Tibial nerve (tissue), 4 donors: ENCODE measurements at regions not wholly inside any gene's neighbourhood (a gene's known extent, or its start where the extent isn't known, plus 50 kb on each side); places are given as distances from the start of the nearest gene placed in this dataset.
"Not testable (repeated sequence)": the region's sequence is repeated elsewhere in the genome, so short reads cannot be mapped to it uniquely, and the experiment has no call there.

Source experiments
- DNase-seq, 2 donors: peaks; one replicate each; pipeline ENCODE4 v3.0.0-alpha.2; 2019; ENCODE audit warnings: low spot score in 2 of 2
- H3K27ac ChIP-seq, 4 donors: fragments of 200-600 bp; sonication (generic) in 3 of 4; one replicate each; pipeline ENCODE4 v1.5.1; 2017 to 2019; ENCODE audit warnings: mild to moderate bottlenecking in 1 of 4
- H3K27me3 ChIP-seq, 2 donors: fragments of 200-600 bp; sonication (generic) in 1 of 2; one replicate each; pipeline versions ENCODE4 v1.5.1 to v1.6.0; 2017 to 2019
- H3K36me3 ChIP-seq, 3 donors: fragments of 200-600 bp; sonication (generic); one replicate each; pipeline ENCODE4 v1.5.1; 2018 to 2019
- H3K4me1 ChIP-seq, 4 donors: fragments of 200-600 bp; sonication (generic) in 3 of 4; one replicate each; pipeline ENCODE4 v1.5.1; 2017 to 2019
- H3K4me3 ChIP-seq, 4 donors: fragments of 200-600 bp; sonication (generic) in 3 of 4; one replicate each; pipeline ENCODE4 v1.5.1; 2017 to 2019; ENCODE audit warnings: mild to moderate bottlenecking in 1 of 4, moderate library complexity in 1 of 4
- H3K9me3 ChIP-seq, 4 donors: fragments of 200-600 bp; sonication (generic) in 3 of 4; one replicate each; pipeline ENCODE4 v1.5.1; 2017 to 2019
- EP300 ChIP-seq, 2 donors: sonication (generic); formaldehyde crosslinking; IDR thresholded peaks; one replicate each; pipeline ENCODE4 v1.6.1; 2017; ENCODE audit warnings: antibody characterized with exemption in 2 of 2, mild to moderate bottlenecking in 1 of 2
- POLR2A ChIP-seq, 2 donors: fragments of 450-650 bp; IDR thresholded peaks; one replicate each; pipeline ENCODE4 v1.6.1; 2017; ENCODE audit warnings: antibody characterized with exemption in 2 of 2, mild to moderate bottlenecking in 2 of 2, moderate library complexity in 2 of 2
- WGBS, 2 donors: methylation state at CpG; one replicate each; pipeline ENCODE4 v1.1.5; 2018; 5-methylcytosine and 5-hydroxymethylcytosine counted together
- TF ChIP-seq, protein P1 (sequence below), 5 experiments: fragments of 200-600 bp in 3 of 5; fragments of 450-650 bp in 2 of 5; sonication (generic) in 3 of 5; IDR thresholded peaks; one replicate each; pipeline ENCODE4 v1.5.1; 2016 to 2019; ENCODE audit warnings: antibody characterized with exemption in 5 of 5, mild to moderate bottlenecking in 3 of 5, moderate library complexity in 2 of 5

DNA sequence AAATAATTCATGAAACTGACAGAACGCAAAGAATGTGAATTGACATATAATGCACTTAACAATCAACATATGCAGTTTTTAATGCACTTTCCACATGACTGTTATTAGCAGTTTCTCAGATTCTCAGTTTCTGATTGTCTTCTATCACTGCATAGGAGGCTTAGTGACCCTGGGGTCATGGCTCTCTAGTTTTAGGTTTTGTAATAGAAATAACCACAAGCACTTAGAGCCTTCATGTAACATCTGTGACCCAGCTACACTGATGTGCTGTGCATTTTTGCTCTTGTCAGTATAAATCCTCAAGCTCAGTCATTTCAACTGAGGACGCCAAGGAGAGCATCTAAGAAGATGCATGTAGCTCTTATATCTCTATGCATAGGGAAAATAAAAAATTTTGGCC, 163.1 kb upstream of the IZUMO3 start:
- no peak for DNase-seq
- H3K4me1 ChIP-seq, result no peaks in the 10 kb centered on the region
- H3K4me3 ChIP-seq, result no peak overlapping the region
- 93 to 94% methylated on average over 2 of the region's 2 CpGs for WGBS, 2 donors
- H3K27ac ChIP-seq, result no peak overlapping the region
- H3K36me3 ChIP-seq, result no peaks in the 10 kb centered on the region
- H3K9me3 ChIP-seq, result no peaks in the 10 kb centered on the region
- no peaks in the 10 kb centered on the region for H3K27me3 ChIP-seq
- no peak for TF ChIP-seq EP300 (IDR thresholded peaks at IDR 0.05)
- TF ChIP-seq POLR2A (IDR thresholded peaks at IDR 0.05), result no peak
- TF ChIP-seq, protein P1, sequence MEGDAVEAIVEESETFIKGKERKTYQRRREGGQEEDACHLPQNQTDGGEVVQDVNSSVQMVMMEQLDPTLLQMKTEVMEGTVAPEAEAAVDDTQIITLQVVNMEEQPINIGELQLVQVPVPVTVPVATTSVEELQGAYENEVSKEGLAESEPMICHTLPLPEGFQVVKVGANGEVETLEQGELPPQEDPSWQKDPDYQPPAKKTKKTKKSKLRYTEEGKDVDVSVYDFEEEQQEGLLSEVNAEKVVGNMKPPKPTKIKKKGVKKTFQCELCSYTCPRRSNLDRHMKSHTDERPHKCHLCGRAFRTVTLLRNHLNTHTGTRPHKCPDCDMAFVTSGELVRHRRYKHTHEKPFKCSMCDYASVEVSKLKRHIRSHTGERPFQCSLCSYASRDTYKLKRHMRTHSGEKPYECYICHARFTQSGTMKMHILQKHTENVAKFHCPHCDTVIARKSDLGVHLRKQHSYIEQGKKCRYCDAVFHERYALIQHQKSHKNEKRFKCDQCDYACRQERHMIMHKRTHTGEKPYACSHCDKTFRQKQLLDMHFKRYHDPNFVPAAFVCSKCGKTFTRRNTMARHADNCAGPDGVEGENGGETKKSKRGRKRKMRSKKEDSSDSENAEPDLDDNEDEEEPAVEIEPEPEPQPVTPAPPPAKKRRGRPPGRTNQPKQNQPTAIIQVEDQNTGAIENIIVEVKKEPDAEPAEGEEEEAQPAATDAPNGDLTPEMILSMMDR (IDR thresholded peaks at IDR 0.05), result no peak

DNA sequence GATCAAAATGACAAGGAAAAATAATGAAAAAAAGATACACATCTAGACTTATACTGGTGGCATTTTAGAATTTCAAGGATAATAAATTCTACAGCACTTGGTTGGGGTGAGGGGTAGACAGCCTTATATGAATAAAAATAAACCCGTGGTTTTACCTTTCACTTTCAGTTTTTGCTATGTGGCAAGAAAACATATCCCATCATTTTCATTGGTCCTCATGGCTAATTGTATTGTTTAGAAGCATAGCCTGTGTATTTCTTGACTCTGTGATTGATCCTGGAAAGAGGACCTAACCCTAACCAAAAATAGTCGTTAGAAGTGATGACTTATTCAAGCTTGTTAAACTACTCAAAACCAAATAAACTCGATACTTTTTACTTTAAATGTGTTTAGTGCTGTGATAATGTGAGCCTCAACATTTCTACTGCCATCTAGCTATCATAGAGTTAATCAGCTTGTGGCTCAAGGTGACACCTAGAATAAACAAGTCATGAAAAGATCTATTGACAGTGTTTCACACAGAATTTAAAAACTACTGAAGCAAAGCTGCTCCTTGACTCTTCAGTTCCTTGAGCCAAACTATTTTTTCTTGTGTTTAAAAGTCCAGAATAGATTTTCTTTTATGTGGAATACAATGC, 153.3 kb upstream of the IZUMO3 start:
- no peak for DNase-seq
- no peaks in the 10 kb centered on the region for H3K27me3 ChIP-seq
- TF ChIP-seq, protein P1 (IDR thresholded peaks at IDR 0.05), result no peak
- TF ChIP-seq EP300 (IDR thresholded peaks at IDR 0.05) (no peak), POLR2A (IDR thresholded peaks at IDR 0.05) (no peak)
- H3K9me3 ChIP-seq, result no peaks in the 10 kb centered on the region
- 42 to 51% methylated on average over 3 of the region's 3 CpGs for WGBS, 2 donors
- no peak overlapping the region for H3K27ac ChIP-seq
- H3K4me1 ChIP-seq, result no peaks in the 10 kb centered on the region
- peak overlapping the region in 1 of 4 donors; percentile 16 for H3K4me3 ChIP-seq
- no peaks in the 10 kb centered on the region for H3K36me3 ChIP-seq

DNA sequence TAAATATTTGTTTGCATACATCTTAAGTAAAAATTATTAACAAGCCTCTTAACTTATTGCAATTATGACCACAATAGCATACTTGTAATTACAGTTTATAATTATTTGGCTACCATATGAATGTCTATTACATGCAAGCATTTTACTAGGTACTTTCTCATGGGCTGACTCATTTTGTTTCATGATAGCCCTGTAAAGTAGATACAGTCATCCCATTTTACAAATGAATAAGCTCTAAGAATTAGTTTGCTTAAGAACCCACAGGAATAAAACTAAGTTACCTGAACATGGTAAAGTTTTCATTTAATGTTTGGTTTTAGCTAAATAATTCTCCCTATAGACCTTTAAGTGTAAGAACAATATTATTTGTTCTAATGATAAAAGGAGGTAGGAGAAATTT, 126.6 kb upstream of the IZUMO3 start:
- no peak for DNase-seq
- Histone ChIP-seq H3K4me1 (no peaks in the 10 kb centered on the region), H3K4me3 (no peak overlapping the region), H3K27ac (no peak overlapping the region), H3K36me3 (no peaks in the 10 kb centered on the region), H3K9me3 (peaks cover 0 to 12% (median 0%) of the 10 kb centered on the region in 4 donors), H3K27me3 (no peaks in the 10 kb centered on the region)
- TF ChIP-seq EP300 (IDR thresholded peaks at IDR 0.05) (no peak), POLR2A (IDR thresholded peaks at IDR 0.05) (no peak)
- TF ChIP-seq, protein P1 (IDR thresholded peaks at IDR 0.05), result no peak

DNA sequence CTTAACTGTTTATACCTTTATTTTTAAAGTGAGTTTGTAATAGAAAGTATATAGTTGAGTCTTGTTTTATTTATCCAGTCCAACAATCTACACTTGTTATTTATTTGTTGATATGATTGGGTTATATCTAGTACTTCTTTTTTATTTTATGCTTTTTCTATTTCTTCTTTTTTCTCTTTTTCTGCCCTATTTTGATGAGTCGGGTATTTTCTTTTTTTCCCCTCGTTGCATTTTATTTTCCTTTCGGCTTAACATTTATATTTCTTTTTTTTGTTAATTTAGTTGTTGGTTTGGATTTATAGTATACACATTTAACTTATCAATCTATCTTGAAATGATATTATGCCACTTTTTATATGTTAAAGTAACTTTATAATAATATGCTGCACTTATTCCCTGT, 111.7 kb upstream of the IZUMO3 start:
- no peak overlapping the region for H3K4me3 ChIP-seq
- WGBS, 2 donors, result 88 to 91% methylated on average over 3 of the region's 3 CpGs
- TF ChIP-seq, protein P1 (IDR thresholded peaks at IDR 0.05), result no peak
- TF ChIP-seq EP300 (IDR thresholded peaks at IDR 0.05) (no peak), POLR2A (IDR thresholded peaks at IDR 0.05) (no peak)
- no peaks in the 10 kb centered on the region for H3K27me3 ChIP-seq
- H3K9me3 ChIP-seq, result peaks cover 0 to 5% (median 0%) of the 10 kb centered on the region in 4 donors
- no peaks in the 10 kb centered on the region for H3K4me1 ChIP-seq
- no peak for DNase-seq
- no peaks in the 10 kb centered on the region for H3K36me3 ChIP-seq
- H3K27ac ChIP-seq, result no peak overlapping the region

DNA sequence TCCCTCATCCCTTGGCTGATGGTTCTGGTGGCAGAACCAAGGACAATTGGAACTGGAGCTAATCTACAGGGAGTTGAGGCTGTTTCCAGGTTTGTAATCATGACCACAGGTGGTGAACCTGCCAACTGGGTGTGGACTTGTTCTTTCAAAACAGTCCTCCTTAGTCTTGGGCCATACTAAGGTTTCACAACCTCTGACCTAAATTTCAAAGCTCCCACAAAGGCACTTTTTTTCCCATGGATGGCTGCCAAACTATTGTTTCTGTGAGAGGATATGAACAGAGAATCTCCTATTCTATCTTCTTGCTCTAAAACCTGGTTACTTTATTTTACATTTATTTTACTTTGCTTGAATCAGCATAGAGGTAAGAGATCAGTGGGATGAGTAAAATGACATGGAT, 106.5 kb upstream of the IZUMO3 start:
- TF ChIP-seq POLR2A (IDR thresholded peaks at IDR 0.05), result no peak
- TF ChIP-seq, protein P1 (IDR thresholded peaks at IDR 0.05), result no peak
- TF ChIP-seq EP300 (IDR thresholded peaks at IDR 0.05), result no peak
- H3K36me3 ChIP-seq, result no peaks in the 10 kb centered on the region
- H3K4me1 ChIP-seq, result no peaks in the 10 kb centered on the region
- peaks cover 0 to 39% (median 6%) of the 10 kb centered on the region in 4 donors for H3K9me3 ChIP-seq
- H3K4me3 ChIP-seq, result no peak overlapping the region
- no peak overlapping the region for H3K27ac ChIP-seq
- H3K27me3 ChIP-seq, result no peaks in the 10 kb centered on the region
- no peak for DNase-seq

DNA sequence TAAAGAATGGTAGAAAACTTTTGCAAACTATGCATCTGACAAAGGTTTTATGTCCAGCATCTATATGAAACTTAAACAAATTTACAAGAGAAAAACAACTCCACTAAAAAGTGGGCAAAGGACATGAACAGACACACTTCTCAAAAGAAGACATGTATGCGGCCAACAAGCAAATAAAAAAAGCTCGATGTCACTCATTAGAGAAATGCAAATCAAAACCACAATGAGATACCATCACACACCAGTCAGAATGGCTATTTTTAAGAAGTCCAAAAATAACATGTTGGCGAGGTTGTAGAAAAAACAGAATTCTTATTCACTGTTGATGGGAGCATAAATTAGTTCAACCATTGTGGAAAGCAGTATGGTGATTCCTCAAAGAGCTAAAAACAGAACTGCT, 83.1 kb upstream of the IZUMO3 start:
- H3K4me3 ChIP-seq, H3K9me3 ChIP-seq, H3K27me3 ChIP-seq, H3K27ac ChIP-seq, DNase-seq, H3K36me3 ChIP-seq, H3K4me1 ChIP-seq: not testable (repeated sequence)
- WGBS, 2 donors, result 75 to 84% methylated on average over 3 of the region's 3 CpGs
